Mucosa of rectum (tissue), 2 donors: ENCODE measurements at regions not wholly inside any gene's neighbourhood (a gene's known extent, or its start where the extent isn't known, plus 50 kb on each side); places are given as distances from the start of the nearest gene placed in this dataset.

Experiments used
- H3K27ac ChIP-seq, 2 donors: one replicate each; pipeline ENCODE4 v1.7.0; 2013; ENCODE audit warnings: inconsistent platforms in 2 of 2, low read depth in 2 of 2, low read length in 2 of 2
- H3K27me3 ChIP-seq, 2 donors: one replicate each; pipeline ENCODE4 v1.7.0; 2013; ENCODE audit warnings: low read length in 2 of 2; ENCODE audit not compliant: control insufficient read depth in 2 of 2, insufficient read depth in 2 of 2
- H3K36me3 ChIP-seq, 2 donors: one replicate each; pipeline ENCODE4 v1.7.0; 2013; ENCODE audit warnings: low read length in 2 of 2; ENCODE audit not compliant: control insufficient read depth in 2 of 2, insufficient read depth in 2 of 2
- H3K4me1 ChIP-seq, 2 donors: one replicate each; pipeline ENCODE4 v1.7.0; 2013; ENCODE audit warnings: low read length in 2 of 2, mild to moderate bottlenecking in 1 of 2; ENCODE audit not compliant: control insufficient read depth in 2 of 2, insufficient read depth in 2 of 2
- H3K4me3 ChIP-seq, 2 donors: one replicate each; pipeline ENCODE4 v1.7.0; 2013; ENCODE audit warnings: low read length in 2 of 2
- H3K9ac ChIP-seq, 2 donors: one replicate each; pipeline ENCODE4 v1.7.0; 2013; ENCODE audit warnings: low read length in 2 of 2, low read depth in 1 of 2, mild to moderate bottlenecking in 1 of 2
- H3K9me3 ChIP-seq, 2 donors: one replicate each; pipeline ENCODE4 v1.7.0; 2013; ENCODE audit warnings: low read length in 2 of 2; ENCODE audit not compliant: control insufficient read depth in 2 of 2
- donor health status: healthy.
- donor health status: Normal muscosa, but diverticular disease.

DNA sequence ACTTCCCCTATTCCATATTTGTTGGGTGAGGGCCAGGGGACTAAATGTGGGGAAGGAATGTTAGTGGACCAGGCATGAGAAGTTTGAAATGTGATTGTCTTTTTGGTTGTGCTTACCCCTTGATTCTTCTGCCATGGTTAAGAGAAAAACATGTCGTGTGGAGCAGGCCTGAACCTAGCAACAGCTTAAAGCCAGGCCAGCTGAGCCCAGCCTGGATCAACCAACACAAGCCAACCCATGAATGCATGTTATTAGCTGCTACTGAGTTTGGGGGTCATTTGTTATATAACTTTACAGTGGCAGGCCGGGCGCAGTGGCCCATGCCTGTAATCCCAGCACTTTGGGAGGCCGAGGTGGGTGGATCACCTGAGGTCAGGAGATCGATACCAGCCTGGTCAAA, 52.4 kb upstream of the TRIO start:
- no peaks in the 10 kb centered on the region for H3K4me1 ChIP-seq
- no peak overlapping the region for H3K4me3 ChIP-seq
- no peaks in the 10 kb centered on the region for H3K9me3 ChIP-seq
- H3K27ac ChIP-seq: no peak overlapping the region
- no peak overlapping the region for H3K9ac ChIP-seq
- peaks cover 4% of the 10 kb centered on the region in 2 donors for H3K27me3 ChIP-seq
- H3K36me3 ChIP-seq: no peaks in the 10 kb centered on the region

GRCh38 chr5:14090290-14090689, 52.9 kb upstream of the TRIO start:
- no peaks in the 10 kb centered on the region for H3K36me3 ChIP-seq
- H3K27me3 ChIP-seq: peaks cover 4% of the 10 kb centered on the region in 2 donors
- H3K9me3 ChIP-seq: no peaks in the 10 kb centered on the region
- H3K4me3 ChIP-seq: no peak overlapping the region
- no peak overlapping the region for H3K27ac ChIP-seq
- no peaks in the 10 kb centered on the region for H3K4me1 ChIP-seq
- H3K9ac ChIP-seq: no peak overlapping the region

- Histone ChIP-seq H3K9ac (no peak overlapping the region), H3K36me3 (no peaks in the 10 kb centered on the region), H3K9me3 (no peaks in the 10 kb centered on the region), H3K4me3 (no peak overlapping the region), H3K27ac (no peak overlapping the region), H3K27me3 (peaks cover 0 to 4% of the 10 kb centered on the region in 2 donors), H3K4me1 (no peaks in the 10 kb centered on the region)
These were observed 53.9 kb upstream of the TRIO start for GRCh38 chr5:14089198-14089597.

- Histone ChIP-seq H3K9ac (no peak overlapping the region), H3K4me3 (no peak overlapping the region), H3K27ac (no peak overlapping the region), H3K36me3 (no peaks in the 10 kb centered on the region), H3K4me1 (no peaks in the 10 kb centered on the region), H3K9me3 (no peaks in the 10 kb centered on the region), H3K27me3 (no peaks in the 10 kb centered on the region)
These were observed 56.9 kb upstream of the TRIO start for GRCh38 chr5:14086261-14086660.

- no peak overlapping the region for H3K27ac ChIP-seq
- no peak overlapping the region for H3K9ac ChIP-seq
- no peaks in the 10 kb centered on the region for H3K4me1 ChIP-seq
- H3K4me3 ChIP-seq: no peak overlapping the region
- no peaks in the 10 kb centered on the region for H3K27me3 ChIP-seq
- H3K9me3 ChIP-seq: no peaks in the 10 kb centered on the region
- H3K36me3 ChIP-seq: no peaks in the 10 kb centered on the region
These were observed 60.2 kb upstream of the TRIO start for GRCh38 chr5:14082973-14083372.

GRCh38 chr5:14082523-14082922, 60.6 kb upstream of the TRIO start:
- H3K27ac ChIP-seq: no peak overlapping the region
- H3K9me3 ChIP-seq: no peaks in the 10 kb centered on the region
- no peaks in the 10 kb centered on the region for H3K36me3 ChIP-seq
- no peak overlapping the region for H3K4me3 ChIP-seq
- H3K9ac ChIP-seq: no peak overlapping the region
- H3K27me3 ChIP-seq: no peaks in the 10 kb centered on the region
- H3K4me1 ChIP-seq: no peaks in the 10 kb centered on the region

DNA sequence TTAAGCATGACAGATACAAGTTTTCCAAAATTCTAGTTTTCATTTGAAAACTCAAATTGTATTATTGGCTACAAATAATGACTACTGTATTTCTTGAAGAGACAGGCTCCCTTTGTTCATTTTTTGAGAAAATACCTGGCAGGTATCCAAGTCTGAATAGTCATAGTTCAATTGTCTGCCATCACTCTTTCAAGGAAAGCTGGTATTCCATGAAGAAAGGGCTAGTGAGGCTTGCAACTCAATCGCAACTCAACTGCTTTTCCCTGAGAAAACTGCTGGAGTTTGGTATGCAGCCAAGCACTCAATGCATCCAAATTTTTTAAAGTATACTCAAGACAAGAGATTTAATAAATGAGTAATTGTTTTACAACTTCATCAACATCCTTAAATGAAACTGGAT, 61.4 kb upstream of the TRIO start:
- H3K27me3 ChIP-seq: no peaks in the 10 kb centered on the region
- no peaks in the 10 kb centered on the region for H3K9me3 ChIP-seq
- H3K4me3 ChIP-seq: no peak overlapping the region
- no peak overlapping the region for H3K27ac ChIP-seq
- H3K9ac ChIP-seq: no peak overlapping the region
- no peaks in the 10 kb centered on the region for H3K4me1 ChIP-seq
- H3K36me3 ChIP-seq: no peaks in the 10 kb centered on the region

GRCh38 chr5:14078716-14079115, 64.4 kb upstream of the TRIO start:
- Histone ChIP-seq H3K9ac (no peak overlapping the region), H3K27me3 (no peaks in the 10 kb centered on the region), H3K4me3 (no peak overlapping the region), H3K9me3 (no peaks in the 10 kb centered on the region), H3K4me1 (no peaks in the 10 kb centered on the region), H3K27ac (no peak overlapping the region), H3K36me3 (no peaks in the 10 kb centered on the region)

DNA sequence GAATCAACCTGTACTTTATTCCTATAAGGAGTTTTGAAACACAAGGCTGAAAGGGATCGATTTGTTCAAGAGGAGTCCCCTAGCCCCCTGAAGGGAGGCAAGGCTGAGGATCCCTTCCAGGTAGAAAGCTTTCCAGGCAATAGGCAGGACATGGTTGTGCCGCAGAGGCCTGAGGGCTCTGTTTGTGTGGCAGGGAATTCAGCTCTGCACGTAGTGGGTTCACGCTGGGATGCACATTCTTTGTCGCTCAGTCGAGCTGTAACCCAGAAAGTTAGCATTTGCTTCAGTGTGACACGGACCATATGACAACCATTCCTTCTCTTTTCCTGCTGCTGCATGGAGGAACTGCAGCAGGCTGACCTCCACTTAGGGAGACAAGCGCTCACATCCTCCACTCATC, 65.6 kb upstream of the TRIO start:
- Histone ChIP-seq H3K27ac (no peak overlapping the region), H3K4me1 (no peaks in the 10 kb centered on the region), H3K36me3 (no peaks in the 10 kb centered on the region), H3K4me3 (no peak overlapping the region), H3K9me3 (no peaks in the 10 kb centered on the region), H3K27me3 (no peaks in the 10 kb centered on the region), H3K9ac (no peak overlapping the region)

GRCh38 chr5:14076561-14076960, 66.6 kb upstream of the TRIO start:
- Histone ChIP-seq H3K4me3 (no peak overlapping the region), H3K4me1 (no peaks in the 10 kb centered on the region), H3K27ac (no peak overlapping the region), H3K9me3 (no peaks in the 10 kb centered on the region), H3K36me3 (no peaks in the 10 kb centered on the region), H3K27me3 (no peaks in the 10 kb centered on the region), H3K9ac (no peak overlapping the region)

- no peaks in the 10 kb centered on the region for H3K27me3 ChIP-seq
- no peak overlapping the region for H3K9ac ChIP-seq
- no peak overlapping the region for H3K4me3 ChIP-seq
- no peaks in the 10 kb centered on the region for H3K9me3 ChIP-seq
- no peaks in the 10 kb centered on the region for H3K36me3 ChIP-seq
- no peaks in the 10 kb centered on the region for H3K4me1 ChIP-seq
- H3K27ac ChIP-seq: no peak overlapping the region
These were observed 67.2 kb upstream of the TRIO start for GRCh38 chr5:14075937-14076336.
